HFF-Myc (cell line): ENCODE measurements at regions not wholly inside any gene's neighbourhood (a gene's known extent, or its start where the extent isn't known, plus 50 kb on each side); places are given as distances from the start of the nearest gene placed in this dataset.

Experiments used
- DNase-seq: peaks from one replicate; pipeline ENCODE4 v3.0.0-alpha.2; 2011; ENCODE audit warnings: low read depth; ENCODE audit errors: extremely low read depth
- H3K4me3 ChIP-seq: replicated peaks from 2 replicates; pipeline ENCODE4 v1.5.1; 2011; ENCODE audit warnings: low read depth, mild to moderate bottlenecking, control low read depth, low read length
- CTCF ChIP-seq: IDR thresholded peaks from 2 replicates; pipeline ENCODE4 v1.5.1; 2012; ENCODE audit warnings: mild to moderate bottlenecking, low read depth, low read length, control low read depth; ENCODE audit errors: missing control alignments

- no peak overlapping the region for H3K4me3 ChIP-seq
- no peak for DNase-seq
- TF ChIP-seq CTCF: no peak
Measured at GRCh38 chr18:22510697-22511096, 93.0 kb upstream of the CTAGE1 start.

- TF ChIP-seq CTCF: no peak
- no peak for DNase-seq
- no peak overlapping the region for H3K4me3 ChIP-seq
Measured at GRCh38 chr18:22513721-22514481, 96.2 kb upstream of the CTAGE1 start.

- DNase-seq: no peak
- no peak overlapping the region for H3K4me3 ChIP-seq
- TF ChIP-seq CTCF: no peak
Measured at GRCh38 chr18:22514655-22515054, 96.9 kb upstream of the CTAGE1 start.

- no peak for DNase-seq
- H3K4me3 ChIP-seq: no peak overlapping the region
- TF ChIP-seq CTCF: no peak
Measured at GRCh38 chr18:22515250-22515649, 97.5 kb upstream of the CTAGE1 start.

GRCh38 chr18:22517356-22517755 is 99.6 kb upstream of the CTAGE1 start:
- no peak for TF ChIP-seq CTCF
- H3K4me3 ChIP-seq: no peak overlapping the region
- DNase-seq: no peak

GRCh38 chr18:22521026-22521707 is 103.5 kb upstream of the CTAGE1 start:
- no peak overlapping the region for H3K4me3 ChIP-seq
- no peak for DNase-seq
- no peak for TF ChIP-seq CTCF

- no peak for TF ChIP-seq CTCF
- DNase-seq: no peak
- H3K4me3 ChIP-seq: no peak overlapping the region
Measured at GRCh38 chr18:22523481-22523880, 105.8 kb upstream of the CTAGE1 start.
